ENCODE measurements at regions not wholly inside any gene's neighbourhood (a gene's known extent, or its start where the extent isn't known, plus 50 kb on each side); places are given as distances from the start of the nearest gene placed in this dataset.

GRCh38 chr9:87786423-87786822 lies 60.5 kb downstream of the CTSL start:
- peak overlapping the region; percentile 57; the same call in 1 of the 2 replicates for H2AFZ ChIP-seq (ENCODE audit: low read depth, low read length)
- H3K79me2 ChIP-seq (ENCODE audit: control insufficient read depth, insufficient read depth, low read length): no peaks in the 10 kb centered on the region
- in situ Hi-C loops (cut with MboI) (no loop called here), intact Hi-C loops (cut with micrococcal nuclease) (no loop called here)
- no peak overlapping the region for H3K4me3 ChIP-seq
- CTCF ChIA-PET (ENCODE audit: low intra/inter-chr PET ratio): no interaction called here
- H4K20me1 ChIP-seq (replicated peaks; ENCODE audit: control insufficient read depth, insufficient read depth, low read length): no peaks in the 10 kb centered on the region
- TF ChIP-seq EZH2 (IDR thresholded peaks at IDR 0.05; ENCODE audit: borderline replicate concordance, low read depth, low read length) (no peak), SMARCA4 (IDR thresholded peaks at IDR 0.05) (no peak), HDAC6 (IDR thresholded peaks at IDR 0.05; ENCODE audit: low read depth, low read length) (no peak), SMAD3 (CRISPR knock-in tag; conservative IDR thresholded peaks at IDR 0.05) (no peak), SMAD2 (IDR thresholded peaks at IDR 0.05; ENCODE audit: low read depth, low read length) (no peak), HNRNPL (IDR thresholded peaks at IDR 0.05; ENCODE audit: low read depth, low read length) (no peak), KHSRP (IDR thresholded peaks at IDR 0.05) (no peak), TBL1XR1 (IDR thresholded peaks at IDR 0.05; ENCODE audit: low read length in 2 of 2) (no peak), ZNF695 (CRISPR knock-in tag; IDR thresholded peaks at IDR 0.05) (no peak), RB1 (IDR thresholded peaks at IDR 0.05; ENCODE audit: low read depth) (no peak), CEBPB (tag; IDR thresholded peaks at IDR 0.05) (peak; percentile 72), L3MBTL2 (IDR thresholded peaks at IDR 0.05) (no peak), ARID3B (CRISPR knock-in tag; IDR thresholded peaks at IDR 0.05; ENCODE audit: borderline replicate concordance) (no peak), ZBED1 (IDR thresholded peaks at IDR 0.05) (no peak), MYC (IDR thresholded peaks at IDR 0.05; ENCODE audit: low read depth, low read length) (0 out of 2 replicates have a peak, but pooled peaks have one; percentile 24), MYC (CRISPR knock-in tag; IDR thresholded peaks at IDR 0.05; ENCODE audit: borderline replicate concordance, low read depth) (no peak)
- TF ChIP-seq, protein P1, sequence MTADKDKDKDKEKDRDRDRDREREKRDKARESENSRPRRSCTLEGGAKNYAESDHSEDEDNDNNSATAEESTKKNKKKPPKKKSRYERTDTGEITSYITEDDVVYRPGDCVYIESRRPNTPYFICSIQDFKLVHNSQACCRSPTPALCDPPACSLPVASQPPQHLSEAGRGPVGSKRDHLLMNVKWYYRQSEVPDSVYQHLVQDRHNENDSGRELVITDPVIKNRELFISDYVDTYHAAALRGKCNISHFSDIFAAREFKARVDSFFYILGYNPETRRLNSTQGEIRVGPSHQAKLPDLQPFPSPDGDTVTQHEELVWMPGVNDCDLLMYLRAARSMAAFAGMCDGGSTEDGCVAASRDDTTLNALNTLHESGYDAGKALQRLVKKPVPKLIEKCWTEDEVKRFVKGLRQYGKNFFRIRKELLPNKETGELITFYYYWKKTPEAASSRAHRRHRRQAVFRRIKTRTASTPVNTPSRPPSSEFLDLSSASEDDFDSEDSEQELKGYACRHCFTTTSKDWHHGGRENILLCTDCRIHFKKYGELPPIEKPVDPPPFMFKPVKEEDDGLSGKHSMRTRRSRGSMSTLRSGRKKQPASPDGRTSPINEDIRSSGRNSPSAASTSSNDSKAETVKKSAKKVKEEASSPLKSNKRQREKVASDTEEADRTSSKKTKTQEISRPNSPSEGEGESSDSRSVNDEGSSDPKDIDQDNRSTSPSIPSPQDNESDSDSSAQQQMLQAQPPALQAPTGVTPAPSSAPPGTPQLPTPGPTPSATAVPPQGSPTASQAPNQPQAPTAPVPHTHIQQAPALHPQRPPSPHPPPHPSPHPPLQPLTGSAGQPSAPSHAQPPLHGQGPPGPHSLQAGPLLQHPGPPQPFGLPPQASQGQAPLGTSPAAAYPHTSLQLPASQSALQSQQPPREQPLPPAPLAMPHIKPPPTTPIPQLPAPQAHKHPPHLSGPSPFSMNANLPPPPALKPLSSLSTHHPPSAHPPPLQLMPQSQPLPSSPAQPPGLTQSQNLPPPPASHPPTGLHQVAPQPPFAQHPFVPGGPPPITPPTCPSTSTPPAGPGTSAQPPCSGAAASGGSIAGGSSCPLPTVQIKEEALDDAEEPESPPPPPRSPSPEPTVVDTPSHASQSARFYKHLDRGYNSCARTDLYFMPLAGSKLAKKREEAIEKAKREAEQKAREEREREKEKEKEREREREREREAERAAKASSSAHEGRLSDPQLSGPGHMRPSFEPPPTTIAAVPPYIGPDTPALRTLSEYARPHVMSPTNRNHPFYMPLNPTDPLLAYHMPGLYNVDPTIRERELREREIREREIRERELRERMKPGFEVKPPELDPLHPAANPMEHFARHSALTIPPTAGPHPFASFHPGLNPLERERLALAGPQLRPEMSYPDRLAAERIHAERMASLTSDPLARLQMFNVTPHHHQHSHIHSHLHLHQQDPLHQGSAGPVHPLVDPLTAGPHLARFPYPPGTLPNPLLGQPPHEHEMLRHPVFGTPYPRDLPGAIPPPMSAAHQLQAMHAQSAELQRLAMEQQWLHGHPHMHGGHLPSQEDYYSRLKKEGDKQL (CRISPR knock-in tag; IDR thresholded peaks at IDR 0.05; ENCODE audit: borderline replicate concordance): no peak
- H3K36me3 ChIP-seq (ENCODE audit: control insufficient read depth, insufficient read depth, low read length): no peaks in the 10 kb centered on the region
- no peak overlapping the region for H3K27ac ChIP-seq (ENCODE audit: extremely low read depth, low read depth, low read length)
- no peaks in the 10 kb centered on the region for H3K27me3 ChIP-seq (ENCODE audit: control insufficient read depth in 2 of 2, insufficient read depth in 2 of 2, low read length in 2 of 2)
- ATAC-seq (no peak), DNase-seq (ENCODE audit: extremely low read depth in 1 of 4, low spot score in 3 of 4) (no peak), FAIRE-seq (no peak)
- no peaks in the 10 kb centered on the region for H3K9me1 ChIP-seq (ENCODE audit: control insufficient read depth, insufficient read depth, low read length)
- POLR2A ChIA-PET: interaction anchor here (0.5 kb wide), 1 partner anchor 11 kb away, joined by 3 read pairs; no protein-coding TSS in a partner anchor
- WGBS (ENCODE audit: insufficient coverage, low coverage, missing lambda C conversion rate): 36% methylated on average over 2 of the region's 2 CpGs
- no peaks in the 10 kb centered on the region for H3K9me3 ChIP-seq (replicated peaks; ENCODE audit: control insufficient read depth, insufficient read depth, low read depth, low read length)
- no peak overlapping the region for H3K4me2 ChIP-seq (ENCODE audit: insufficient read depth, low read length)
- BruUV-seq (replicated peaks): no TSS peak
- no peak overlapping the region for H3K9ac ChIP-seq (ENCODE audit: insufficient read depth in 1 of 2, low read depth in 2 of 2, low read length in 2 of 2)
- H3K4me1 ChIP-seq (replicated peaks in 1 of 2; ENCODE audit: control insufficient read depth in 2 of 2, insufficient read depth in 2 of 2, low read length in 2 of 2): peaks cover 6 to 46% of the 10 kb centered on the region in 2 experiments; a peak in 4 of 5 replicates
